ENCODE measurements at regions not wholly inside any gene's neighbourhood (a gene's known extent, or its start where the extent isn't known, plus 50 kb on each side); places are given as distances from the start of the nearest gene placed in this dataset.

DNA sequence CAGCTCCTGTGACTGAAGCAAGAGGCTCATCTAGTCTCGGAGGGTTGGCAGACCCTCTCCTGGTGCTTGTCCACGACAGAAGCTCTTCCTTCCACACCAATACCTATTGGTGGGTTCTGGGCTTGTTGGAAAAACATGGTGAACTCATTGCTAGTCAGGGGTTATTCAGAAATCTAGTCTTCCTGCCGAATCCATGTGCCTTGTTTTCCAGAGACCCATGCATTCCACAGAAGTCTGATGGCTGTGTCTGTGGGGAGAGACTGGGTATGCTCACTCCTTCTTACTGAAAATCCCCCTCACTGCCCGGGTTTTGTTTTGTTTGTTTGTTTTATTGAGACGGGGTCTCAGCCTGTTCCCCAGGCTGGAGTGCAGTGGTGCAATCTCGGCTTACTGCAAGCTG, 138.3 kb downstream of the DNAJB6 start:
- ChIA-PET POLR2A (no interaction called here), CTCF (interaction anchor here (0.8 to 1.4 kb wide), 11 partner anchors 9 to 448 kb away, joined by 3 to 8 read pairs (median 3); no protein-coding TSS in a partner anchor)
- Histone ChIP-seq H3K36me3 (ENCODE audit: control insufficient read depth in 2 of 2, insufficient read depth in 1 of 2, low read length in 2 of 2) (no peaks in the 10 kb centered on the region), H3K4me1 (ENCODE audit: control insufficient read depth, insufficient read depth, low read length) (no peaks in the 10 kb centered on the region), H3K4me3 (ENCODE audit: low read depth, low read length) (no peak overlapping the region), H3K27ac (ENCODE audit: extremely low read depth, low read depth, low read length) (no peak overlapping the region), H3K9me3 (ENCODE audit: control insufficient read depth, insufficient read depth, low read depth, low read length) (no peaks in the 10 kb centered on the region)
- TF ChIP-seq ZNF366 (tag by site-specific recombination; conservative IDR thresholded peaks at IDR 0.05) (no peak), ZNF350 (tag by site-specific recombination; IDR thresholded peaks at IDR 0.05) (no peak), ZNF670 (tag by site-specific recombination; IDR thresholded peaks at IDR 0.05; ENCODE audit: low read depth) (no peak), ZNF140 (tag by site-specific recombination; IDR thresholded peaks at IDR 0.05) (no peak), ZNF555 (tag by site-specific recombination; conservative IDR thresholded peaks at IDR 0.05) (no peak), ZNF26 (tag by site-specific recombination; IDR thresholded peaks at IDR 0.05) (no peak), ZBTB21 (tag by site-specific recombination; IDR thresholded peaks at IDR 0.05) (no peak), BCL6B (tag by site-specific recombination; IDR thresholded peaks at IDR 0.05) (no peak), ZNF747 (tag by site-specific recombination; IDR thresholded peaks at IDR 0.05) (no peak), KLF9 (tag by site-specific recombination; IDR thresholded peaks at IDR 0.05; ENCODE audit: low read depth) (no peak), ZEB2 (tag by site-specific recombination; IDR thresholded peaks at IDR 0.05) (no peak), GFI1B (tag by site-specific recombination; IDR thresholded peaks at IDR 0.05) (no peak), ZNF433 (tag by site-specific recombination; IDR thresholded peaks at IDR 0.05; ENCODE audit: low read depth) (no peak), ZNF175 (tag by site-specific recombination; IDR thresholded peaks at IDR 0.05) (no peak)
- TF ChIP-seq, protein P1, sequence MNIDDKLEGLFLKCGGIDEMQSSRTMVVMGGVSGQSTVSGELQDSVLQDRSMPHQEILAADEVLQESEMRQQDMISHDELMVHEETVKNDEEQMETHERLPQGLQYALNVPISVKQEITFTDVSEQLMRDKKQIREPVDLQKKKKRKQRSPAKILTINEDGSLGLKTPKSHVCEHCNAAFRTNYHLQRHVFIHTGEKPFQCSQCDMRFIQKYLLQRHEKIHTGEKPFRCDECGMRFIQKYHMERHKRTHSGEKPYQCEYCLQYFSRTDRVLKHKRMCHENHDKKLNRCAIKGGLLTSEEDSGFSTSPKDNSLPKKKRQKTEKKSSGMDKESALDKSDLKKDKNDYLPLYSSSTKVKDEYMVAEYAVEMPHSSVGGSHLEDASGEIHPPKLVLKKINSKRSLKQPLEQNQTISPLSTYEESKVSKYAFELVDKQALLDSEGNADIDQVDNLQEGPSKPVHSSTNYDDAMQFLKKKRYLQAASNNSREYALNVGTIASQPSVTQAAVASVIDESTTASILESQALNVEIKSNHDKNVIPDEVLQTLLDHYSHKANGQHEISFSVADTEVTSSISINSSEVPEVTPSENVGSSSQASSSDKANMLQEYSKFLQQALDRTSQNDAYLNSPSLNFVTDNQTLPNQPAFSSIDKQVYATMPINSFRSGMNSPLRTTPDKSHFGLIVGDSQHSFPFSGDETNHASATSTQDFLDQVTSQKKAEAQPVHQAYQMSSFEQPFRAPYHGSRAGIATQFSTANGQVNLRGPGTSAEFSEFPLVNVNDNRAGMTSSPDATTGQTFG (tag by site-specific recombination; IDR thresholded peaks at IDR 0.05; ENCODE audit: borderline replicate concordance): no peak
- TF ChIP-seq, protein P2, sequence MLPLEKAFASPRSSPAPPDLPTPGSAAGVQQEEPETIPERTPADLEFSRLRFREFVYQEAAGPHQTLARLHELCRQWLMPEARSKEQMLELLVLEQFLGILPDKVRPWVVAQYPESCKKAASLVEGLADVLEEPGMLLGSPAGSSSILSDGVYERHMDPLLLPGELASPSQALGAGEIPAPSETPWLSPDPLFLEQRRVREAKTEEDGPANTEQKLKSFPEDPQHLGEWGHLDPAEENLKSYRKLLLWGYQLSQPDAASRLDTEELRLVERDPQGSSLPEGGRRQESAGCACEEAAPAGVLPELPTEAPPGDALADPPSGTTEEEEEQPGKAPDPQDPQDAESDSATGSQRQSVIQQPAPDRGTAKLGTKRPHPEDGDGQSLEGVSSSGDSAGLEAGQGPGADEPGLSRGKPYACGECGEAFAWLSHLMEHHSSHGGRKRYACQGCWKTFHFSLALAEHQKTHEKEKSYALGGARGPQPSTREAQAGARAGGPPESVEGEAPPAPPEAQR (tag by site-specific recombination; IDR thresholded peaks at IDR 0.05): no peak

DNA sequence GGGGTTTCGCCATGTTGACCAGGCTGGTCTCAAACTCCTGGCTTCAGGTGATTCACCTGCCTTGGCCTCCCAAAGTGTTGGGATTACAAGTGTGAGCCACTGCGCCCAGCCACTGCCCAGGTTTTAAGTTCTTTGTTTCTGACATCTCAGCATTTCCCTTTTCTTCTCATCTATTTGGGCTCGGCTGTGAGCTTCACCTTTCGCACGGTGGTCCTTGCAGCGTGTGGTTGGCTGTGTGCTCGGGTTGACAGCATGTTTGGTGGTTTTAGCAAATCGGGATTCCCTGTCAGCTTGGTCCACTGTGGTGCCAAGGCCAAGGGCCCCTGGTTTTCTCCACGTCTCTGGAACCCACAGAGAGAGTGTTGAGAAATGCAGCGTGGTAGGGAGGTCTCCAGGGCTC, 138.8 kb downstream of the DNAJB6 start:
- POLR2A ChIA-PET: no interaction called here
- TF ChIP-seq ZNF707 (tag by site-specific recombination; IDR thresholded peaks at IDR 0.05) (no peak), ZNF777 (tag by site-specific recombination; IDR thresholded peaks at IDR 0.05; ENCODE audit: borderline replicate concordance) (no peak), ZNF701 (tag by site-specific recombination; IDR thresholded peaks at IDR 0.05) (no peak), ZNF184 (tag by site-specific recombination; IDR thresholded peaks at IDR 0.05) (no peak), ZBTB17 (tag by site-specific recombination; IDR thresholded peaks at IDR 0.05) (no peak), SP2 (tag by site-specific recombination; IDR thresholded peaks at IDR 0.05) (no peak), GLIS1 (tag by site-specific recombination; IDR thresholded peaks at IDR 0.05) (no peak)
- TF ChIP-seq, protein P3, sequence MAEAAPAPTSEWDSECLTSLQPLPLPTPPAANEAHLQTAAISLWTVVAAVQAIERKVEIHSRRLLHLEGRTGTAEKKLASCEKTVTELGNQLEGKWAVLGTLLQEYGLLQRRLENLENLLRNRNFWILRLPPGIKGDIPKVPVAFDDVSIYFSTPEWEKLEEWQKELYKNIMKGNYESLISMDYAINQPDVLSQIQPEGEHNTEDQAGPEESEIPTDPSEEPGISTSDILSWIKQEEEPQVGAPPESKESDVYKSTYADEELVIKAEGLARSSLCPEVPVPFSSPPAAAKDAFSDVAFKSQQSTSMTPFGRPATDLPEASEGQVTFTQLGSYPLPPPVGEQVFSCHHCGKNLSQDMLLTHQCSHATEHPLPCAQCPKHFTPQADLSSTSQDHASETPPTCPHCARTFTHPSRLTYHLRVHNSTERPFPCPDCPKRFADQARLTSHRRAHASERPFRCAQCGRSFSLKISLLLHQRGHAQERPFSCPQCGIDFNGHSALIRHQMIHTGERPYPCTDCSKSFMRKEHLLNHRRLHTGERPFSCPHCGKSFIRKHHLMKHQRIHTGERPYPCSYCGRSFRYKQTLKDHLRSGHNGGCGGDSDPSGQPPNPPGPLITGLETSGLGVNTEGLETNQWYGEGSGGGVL (tag by site-specific recombination; IDR thresholded peaks at IDR 0.05): no peak

More for the DNA sequence above, 138.8 kb downstream of the DNAJB6 start:
- Histone ChIP-seq H3K9me3 (ENCODE audit: control insufficient read depth, insufficient read depth, low read depth, low read length) (no peaks in the 10 kb centered on the region), H3K4me1 (ENCODE audit: control insufficient read depth, insufficient read depth, low read length) (no peaks in the 10 kb centered on the region), H3K27ac (ENCODE audit: extremely low read depth, low read depth, low read length) (no peak overlapping the region), H3K4me3 (ENCODE audit: low read depth, low read length) (no peak overlapping the region), H3K36me3 (ENCODE audit: control insufficient read depth in 2 of 2, insufficient read depth in 1 of 2, low read length in 2 of 2) (no peaks in the 10 kb centered on the region)
- CTCF ChIA-PET: interaction anchor here (1.2 to 1.4 kb wide), 3 partner anchors 8 to 447 kb away, joined by 3 to 8 read pairs (median 4); no protein-coding TSS in a partner anchor

All from HEK293 (cell line).